ENCODE measurements at regions not wholly inside any gene's neighbourhood (a gene's known extent, or its start where the extent isn't known, plus 50 kb on each side); places are given as distances from the start of the nearest gene placed in this dataset.

DNA sequence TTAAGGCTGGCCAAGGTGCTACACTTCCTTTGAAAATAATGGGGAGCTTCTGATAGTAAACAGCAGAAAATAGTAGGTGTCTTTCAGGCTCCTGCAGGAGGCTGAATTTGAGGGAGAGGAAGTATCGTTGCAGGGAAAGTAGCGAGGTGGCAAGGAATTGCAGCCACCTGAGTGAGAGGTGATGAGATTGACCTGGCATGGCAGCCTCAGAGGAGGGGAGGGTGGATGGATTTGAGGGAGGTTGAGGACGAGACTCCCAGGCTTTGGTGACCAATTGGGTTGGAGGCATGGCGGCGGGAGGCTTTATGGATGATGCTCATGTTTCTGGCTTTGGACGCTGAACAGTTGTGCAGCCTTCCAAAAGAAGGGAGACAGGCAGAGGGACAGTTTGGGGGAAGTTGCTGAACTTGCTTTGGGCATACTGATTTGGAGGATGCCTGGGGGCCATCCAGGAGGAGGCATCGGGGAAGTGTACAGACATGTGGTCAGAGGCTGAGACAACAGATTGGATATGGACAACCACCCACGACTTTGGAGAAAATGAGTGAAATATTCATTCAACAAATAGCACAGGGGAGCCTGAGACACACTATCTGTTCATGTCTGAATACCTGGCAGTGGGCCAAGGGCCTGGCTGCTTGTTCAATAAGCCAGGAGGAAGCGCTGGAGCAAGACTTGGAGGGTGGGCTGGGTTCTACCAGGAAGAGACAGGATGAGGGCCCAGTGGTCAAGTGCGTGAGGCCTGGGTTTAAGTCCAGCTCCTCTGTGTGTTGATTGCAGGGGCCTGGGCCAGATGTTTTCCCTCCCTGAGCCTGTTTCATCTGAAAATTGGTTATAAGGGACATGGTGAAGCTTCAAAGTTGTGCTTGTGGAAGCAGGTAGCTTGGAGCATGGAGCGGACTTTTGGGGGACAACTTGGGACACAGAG lies 113.2 kb downstream of the CEBPB start:
- ATAC-seq (no peak), DNase-seq (no peak)
- Mint-ChIP-seq H3K4me3 (no peak overlapping the region), H3K27me3 (ENCODE audit: low read depth) (peaks cover 15% of the 10 kb centered on the region), H3K27ac (no peak overlapping the region), H3K4me1 (ENCODE audit: low read depth) (peaks cover 23% of the 10 kb centered on the region), H3K9me3 (ENCODE audit: insufficient read depth) (no peaks in the 10 kb centered on the region), H3K36me3 (ENCODE audit: low read depth) (no peaks in the 10 kb centered on the region)
- ChIA-PET POLR2A (no interaction called here), CTCF (interaction anchor here (1.3 kb wide), 1 partner anchor 272 kb away, joined by 3 read pairs; no protein-coding TSS in a partner anchor)

GRCh38 chr20:50304501-50304856 lies 113.8 kb downstream of the CEBPB start:
- Mint-ChIP-seq H3K4me1 (ENCODE audit: low read depth) (peaks cover 21% of the 10 kb centered on the region), H3K27ac (no peak overlapping the region), H3K9me3 (ENCODE audit: insufficient read depth) (no peaks in the 10 kb centered on the region), H3K4me3 (no peak overlapping the region), H3K36me3 (ENCODE audit: low read depth) (no peaks in the 10 kb centered on the region), H3K27me3 (ENCODE audit: low read depth) (peaks cover 15% of the 10 kb centered on the region)
- DNase-seq: no peak
- ATAC-seq: no peak
- ChIA-PET POLR2A (interaction anchor here (1.3 kb wide), 1 partner anchor 8 kb away, joined by 3 read pairs; no protein-coding TSS in a partner anchor), CTCF (interaction anchor here (1.3 kb wide), 1 partner anchor 271 kb away, joined by 3 read pairs; no protein-coding TSS in a partner anchor)

GRCh38 chr20:50304923-50305635 lies 114.4 kb downstream of the CEBPB start:
- CTCF ChIA-PET: interaction anchor here (1.3 kb wide), 1 partner anchor 270 kb away, joined by 3 read pairs; no protein-coding TSS in a partner anchor
- Mint-ChIP-seq H3K27me3 (ENCODE audit: low read depth) (peaks cover 11% of the 10 kb centered on the region), H3K4me3 (no peak overlapping the region), H3K27ac (no peak overlapping the region), H3K4me1 (ENCODE audit: low read depth) (peaks cover 21% of the 10 kb centered on the region), H3K36me3 (ENCODE audit: low read depth) (no peaks in the 10 kb centered on the region), H3K9me3 (ENCODE audit: insufficient read depth) (no peaks in the 10 kb centered on the region)
- no peak for DNase-seq
- POLR2A ChIA-PET: interaction anchor here (1.3 kb wide), 1 partner anchor 9 kb away, joined by 3 read pairs; no protein-coding TSS in a partner anchor
- no peak for ATAC-seq

GRCh38 chr20:50305636-50306477 lies 115.2 kb downstream of the CEBPB start:
- no peak for ATAC-seq
- Mint-ChIP-seq H3K9me3 (ENCODE audit: insufficient read depth) (no peaks in the 10 kb centered on the region), H3K4me1 (ENCODE audit: low read depth) (peaks cover 25% of the 10 kb centered on the region), H3K27ac (no peak overlapping the region), H3K36me3 (ENCODE audit: low read depth) (no peaks in the 10 kb centered on the region), H3K4me3 (no peak overlapping the region), H3K27me3 (ENCODE audit: low read depth) (peaks cover 5% of the 10 kb centered on the region)
- ChIA-PET CTCF (interaction anchor here (0.6 to 1.3 kb wide), 2 partner anchors 220 to 270 kb away, joined by 3 read pairs; no protein-coding TSS in a partner anchor), POLR2A (interaction anchor here (1.3 kb wide), 1 partner anchor 10 kb away, joined by 3 read pairs; no protein-coding TSS in a partner anchor)
- DNase-seq: no peak

DNA sequence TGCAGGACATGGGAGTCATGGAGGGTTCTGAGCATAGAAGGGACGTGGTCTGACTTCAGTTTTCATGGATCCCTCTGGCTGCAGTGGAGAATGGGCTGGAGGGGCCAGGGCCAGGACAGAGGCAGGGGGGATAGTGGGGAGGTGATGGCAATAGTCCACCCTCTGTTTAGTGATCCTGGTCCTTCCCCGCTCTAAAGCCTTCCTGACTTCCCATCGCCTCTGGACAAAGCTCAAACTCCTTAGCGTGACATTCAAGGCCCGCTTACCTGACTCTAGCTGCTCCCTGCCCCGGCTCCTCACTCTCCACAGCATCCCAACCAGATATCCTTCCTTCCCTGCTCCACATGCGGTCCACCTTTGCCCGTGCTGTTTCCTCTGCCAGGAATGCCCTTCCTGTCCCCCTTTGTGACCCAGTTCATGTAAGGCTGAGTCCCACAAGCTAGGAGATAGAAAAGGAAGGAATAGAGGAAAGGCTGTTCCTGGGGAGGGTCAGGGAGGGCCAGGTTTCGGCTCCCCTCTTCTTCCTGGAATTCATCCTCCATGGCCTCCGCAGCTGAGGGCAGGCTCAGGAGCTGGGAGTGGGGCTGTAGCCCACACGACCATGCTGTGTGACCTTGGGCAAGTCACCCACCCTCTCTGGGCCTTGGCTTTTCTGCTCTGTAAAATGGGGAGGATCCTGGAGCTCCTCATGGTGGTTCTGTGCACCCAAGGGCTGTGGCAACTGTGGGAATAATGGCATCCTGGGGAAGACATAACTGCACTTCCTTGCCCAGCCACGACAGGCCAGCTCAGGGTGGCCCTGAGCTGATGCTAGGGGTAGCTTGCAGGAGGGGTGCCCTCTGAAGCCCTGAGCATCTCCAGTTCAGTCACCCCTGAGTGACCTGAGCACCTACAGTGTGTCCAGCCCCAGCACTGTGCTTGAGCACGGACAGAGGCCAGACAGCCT lies 116.1 kb downstream of the CEBPB start:
- ATAC-seq: no peak
- ChIA-PET POLR2A (no interaction called here), CTCF (no interaction called here)
- Mint-ChIP-seq H3K4me3 (no peak overlapping the region), H3K4me1 (ENCODE audit: low read depth) (peaks cover 24% of the 10 kb centered on the region), H3K27ac (no peak overlapping the region), H3K27me3 (ENCODE audit: low read depth) (no peaks in the 10 kb centered on the region), H3K9me3 (ENCODE audit: insufficient read depth) (no peaks in the 10 kb centered on the region), H3K36me3 (ENCODE audit: low read depth) (no peaks in the 10 kb centered on the region)
- DNase-seq: no peak

DNA sequence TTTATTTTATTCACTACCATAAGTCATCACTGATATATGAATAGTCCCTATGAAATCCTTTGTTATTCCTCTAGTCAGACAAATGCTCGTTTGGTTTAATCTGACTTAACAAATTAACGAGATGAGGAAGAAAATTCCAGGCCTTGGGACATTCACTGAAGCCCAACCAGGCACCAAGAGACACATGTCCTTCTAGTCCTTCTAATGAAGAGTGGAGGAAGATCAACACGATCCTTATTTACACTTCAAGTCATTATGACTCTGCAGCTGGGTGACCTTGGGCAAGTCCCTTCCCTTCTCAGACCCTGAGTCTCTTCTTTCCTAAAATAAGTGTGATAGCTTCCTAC lies 117.5 kb downstream of the CEBPB start:
- no peaks in the 10 kb centered on the region for H3K36me3 Mint-ChIP-seq (ENCODE audit: low read depth)
- peaks cover 12% of the 10 kb centered on the region for H3K4me1 Mint-ChIP-seq (ENCODE audit: low read depth)
- H3K4me3 Mint-ChIP-seq: no peak overlapping the region
- ChIA-PET POLR2A (no interaction called here), CTCF (no interaction called here)
- DNase-seq (no peak), ATAC-seq (no peak)
- H3K27ac Mint-ChIP-seq: peak overlapping the region; percentile 8
- H3K9me3 Mint-ChIP-seq (ENCODE audit: insufficient read depth): no peaks in the 10 kb centered on the region
- peaks cover 4% of the 10 kb centered on the region for H3K27me3 Mint-ChIP-seq (ENCODE audit: low read depth)

DNA sequence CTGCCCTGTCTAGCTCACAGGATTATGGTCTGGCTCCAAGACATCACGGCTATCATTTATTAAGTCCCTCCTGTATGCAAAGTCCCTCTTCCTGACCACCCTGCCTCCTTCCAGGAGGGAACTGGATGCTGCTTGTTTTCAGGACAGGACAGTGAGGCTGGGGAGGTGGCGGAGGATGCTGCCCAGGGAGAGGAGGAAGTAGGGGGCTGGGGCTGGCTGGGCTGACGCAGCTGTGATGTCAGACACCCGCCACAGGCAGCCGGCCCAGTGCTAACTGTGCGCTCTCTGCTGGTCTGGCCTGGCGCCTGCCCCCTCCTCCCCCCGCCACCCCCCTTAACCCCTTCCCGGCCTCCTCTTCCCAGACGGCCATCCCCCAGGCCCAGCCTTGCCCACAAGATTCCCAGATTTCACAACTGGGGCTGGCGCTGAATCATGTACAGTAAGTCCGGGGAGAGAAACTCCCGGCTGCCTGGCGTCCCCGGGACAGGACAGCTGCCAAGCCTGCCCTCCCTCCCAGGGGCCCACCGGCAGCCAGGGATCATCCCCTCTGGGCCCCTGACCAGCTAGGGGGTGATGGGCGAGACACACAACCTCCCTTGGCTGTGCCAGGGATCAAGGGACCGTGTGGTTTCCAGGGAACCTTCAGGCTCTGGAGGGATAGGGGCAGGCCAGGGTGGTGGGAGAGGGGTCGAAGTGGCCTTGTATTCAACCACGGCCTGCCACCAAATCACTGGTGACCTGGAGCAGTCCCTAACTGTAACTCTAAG lies 118.1 kb downstream of the CEBPB start:
- ATAC-seq (no peak), DNase-seq (no peak)
- Mint-ChIP-seq H3K9me3 (ENCODE audit: insufficient read depth) (no peaks in the 10 kb centered on the region), H3K27ac (no peak overlapping the region), H3K36me3 (ENCODE audit: low read depth) (no peaks in the 10 kb centered on the region), H3K27me3 (ENCODE audit: low read depth) (peaks cover 9% of the 10 kb centered on the region), H3K4me1 (ENCODE audit: low read depth) (peaks cover 8% of the 10 kb centered on the region), H3K4me3 (no peak overlapping the region)
- CTCF ChIA-PET: no interaction called here
- POLR2A ChIA-PET: no interaction called here

- no peaks in the 10 kb centered on the region for H3K9me3 Mint-ChIP-seq (ENCODE audit: insufficient read depth)
- H3K4me3 Mint-ChIP-seq: no peak overlapping the region
- no peaks in the 10 kb centered on the region for H3K36me3 Mint-ChIP-seq (ENCODE audit: low read depth)
- peaks cover 5% of the 10 kb centered on the region for H3K4me1 Mint-ChIP-seq (ENCODE audit: low read depth)
- DNase-seq (no peak), ATAC-seq (no peak)
- H3K27ac Mint-ChIP-seq: no peak overlapping the region
- ChIA-PET CTCF (no interaction called here), POLR2A (no interaction called here)
- peaks cover 15% of the 10 kb centered on the region for H3K27me3 Mint-ChIP-seq (ENCODE audit: low read depth)
Observed at GRCh38 chr20:50309280-50309763, 118.7 kb downstream of the CEBPB start.

GRCh38 chr20:50309764-50310672 lies 119.4 kb downstream of the CEBPB start:
- Mint-ChIP-seq H3K36me3 (ENCODE audit: low read depth) (no peaks in the 10 kb centered on the region), H3K27me3 (ENCODE audit: low read depth) (peaks cover 21% of the 10 kb centered on the region), H3K4me3 (no peak overlapping the region), H3K9me3 (ENCODE audit: insufficient read depth) (no peaks in the 10 kb centered on the region), H3K27ac (no peak overlapping the region), H3K4me1 (ENCODE audit: low read depth) (peaks cover 5% of the 10 kb centered on the region)
- ChIA-PET POLR2A (no interaction called here), CTCF (no interaction called here)
- no peak for ATAC-seq
- DNase-seq: no peak

DNA sequence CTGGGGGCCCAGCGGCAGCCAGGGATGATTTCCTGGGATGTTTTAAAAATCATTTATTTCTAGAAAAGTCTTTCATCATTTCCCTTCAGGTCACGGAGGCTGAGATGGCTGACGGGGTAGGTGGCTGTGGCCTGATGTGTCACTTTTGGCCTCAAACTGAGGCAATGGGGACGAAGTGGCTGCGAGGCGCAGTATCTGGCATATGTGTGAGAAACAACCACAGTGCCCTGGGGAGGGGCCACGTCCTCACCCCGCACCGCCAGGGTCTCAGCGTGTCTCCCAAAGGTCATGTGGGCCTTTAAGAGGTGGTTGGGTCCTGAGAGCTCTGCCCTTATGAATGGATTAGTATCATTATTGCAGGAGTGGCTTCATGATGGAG lies 120.0 kb downstream of the CEBPB start:
- DNase-seq (no peak), ATAC-seq (no peak)
- Mint-ChIP-seq H3K4me1 (ENCODE audit: low read depth) (peaks cover 5% of the 10 kb centered on the region), H3K4me3 (no peak overlapping the region), H3K27me3 (ENCODE audit: low read depth) (peaks cover 25% of the 10 kb centered on the region), H3K27ac (no peak overlapping the region), H3K9me3 (ENCODE audit: insufficient read depth) (no peaks in the 10 kb centered on the region), H3K36me3 (ENCODE audit: low read depth) (no peaks in the 10 kb centered on the region)
- CTCF ChIA-PET: no interaction called here
- POLR2A ChIA-PET: no interaction called here

Data from activated CD8-positive, alpha-beta T cell treated with anti-CD3 and anti-CD28 coated beads, Interleukin-2, amount 10 ng/mL, durations not matched to agents 7 days and 5 days (primary cell).